RPMI7951 (cell line): ENCODE measurements at regions not wholly inside any gene's neighbourhood (a gene's known extent, or its start where the extent isn't known, plus 50 kb on each side); places are given as distances from the start of the nearest gene placed in this dataset.
"Not testable (repeated sequence)": the region's sequence is repeated elsewhere in the genome, so short reads cannot be mapped to it uniquely, and the experiment has no call there.

Source experiments
- DNase-seq: peaks from one replicate; pipeline ENCODE4 v3.0.0-alpha.2; 2012; ENCODE audit warnings: low read depth

DNA sequence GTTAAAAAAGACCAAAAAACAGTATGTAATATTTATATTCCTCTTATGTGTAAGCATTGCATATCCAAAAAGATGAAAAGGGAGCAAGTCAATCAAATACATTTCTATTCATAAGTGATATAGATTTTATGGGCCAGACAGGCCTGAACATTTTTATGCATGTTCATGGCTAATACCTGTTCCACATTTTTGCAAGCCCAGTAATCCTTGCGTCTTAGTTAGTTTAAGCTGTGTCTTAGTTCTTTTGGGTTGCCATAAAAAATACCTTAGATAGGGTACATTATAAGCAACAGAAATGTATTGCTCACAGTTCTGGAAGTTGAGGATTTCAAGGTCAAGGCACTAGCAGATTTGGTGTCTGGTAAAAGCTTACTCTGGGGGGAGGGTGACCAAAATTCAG is 342.1 kb downstream of the TAF11L14 start:
- no peak for DNase-seq

DNA sequence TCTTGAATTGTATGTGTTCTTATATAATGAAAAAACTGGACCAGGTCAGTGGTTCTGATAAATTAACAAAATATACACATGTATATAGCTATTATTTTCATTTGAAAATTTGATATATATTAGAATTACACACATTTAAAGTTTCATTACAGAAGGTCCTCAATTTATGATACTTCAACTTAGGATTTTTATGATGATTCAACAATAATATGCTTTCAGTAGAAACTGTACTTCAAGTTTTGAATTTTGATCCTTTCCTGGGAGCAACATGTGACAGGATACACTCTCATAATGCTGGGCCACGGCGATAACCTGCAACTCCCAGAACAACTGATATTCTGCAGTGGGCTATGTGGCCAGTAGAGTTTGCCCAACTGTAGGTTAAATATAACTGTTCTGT is 344.7 kb downstream of the TAF11L14 start:
- DNase-seq, result no peak

DNA sequence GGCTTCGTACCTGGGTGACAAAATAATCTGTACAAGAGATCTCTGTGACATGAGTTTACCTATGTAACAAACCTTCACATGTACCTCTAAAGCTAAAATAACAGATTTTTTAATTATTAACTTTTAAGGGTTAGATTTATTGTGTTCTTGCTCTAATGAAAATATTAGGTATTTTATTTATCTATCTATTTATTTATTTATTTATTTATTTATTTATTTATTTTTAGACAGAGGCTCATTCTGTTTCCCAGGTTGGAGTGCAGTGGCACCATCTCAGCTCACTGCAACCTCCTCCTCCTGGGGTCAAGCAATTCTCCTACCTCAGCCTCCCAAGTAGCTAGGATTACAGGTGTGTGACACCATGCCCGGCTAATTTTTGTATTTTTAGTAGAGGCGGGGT is 348.4 kb downstream of the TAF11L14 start:
- not testable (repeated sequence) for DNase-seq

DNA sequence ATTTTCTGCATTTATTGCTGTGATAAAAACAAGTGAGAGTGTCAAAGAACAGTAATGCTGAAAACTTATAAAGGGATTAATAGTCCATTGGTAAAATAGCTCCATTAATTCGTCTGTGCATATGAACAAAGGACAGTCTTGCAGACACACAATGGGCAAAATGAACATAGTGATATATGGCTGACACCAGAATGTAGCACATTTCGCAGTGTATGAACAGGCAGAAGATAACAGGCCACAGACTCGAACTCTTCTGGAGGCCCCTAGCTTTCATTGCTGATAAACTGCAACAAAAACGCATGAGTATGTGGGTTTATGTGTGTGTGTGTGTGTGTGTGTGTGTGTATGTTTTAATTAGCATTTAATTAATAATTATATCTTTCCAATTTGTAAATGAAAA is 354.8 kb downstream of the TAF11L14 start:
- no peak for DNase-seq

DNA sequence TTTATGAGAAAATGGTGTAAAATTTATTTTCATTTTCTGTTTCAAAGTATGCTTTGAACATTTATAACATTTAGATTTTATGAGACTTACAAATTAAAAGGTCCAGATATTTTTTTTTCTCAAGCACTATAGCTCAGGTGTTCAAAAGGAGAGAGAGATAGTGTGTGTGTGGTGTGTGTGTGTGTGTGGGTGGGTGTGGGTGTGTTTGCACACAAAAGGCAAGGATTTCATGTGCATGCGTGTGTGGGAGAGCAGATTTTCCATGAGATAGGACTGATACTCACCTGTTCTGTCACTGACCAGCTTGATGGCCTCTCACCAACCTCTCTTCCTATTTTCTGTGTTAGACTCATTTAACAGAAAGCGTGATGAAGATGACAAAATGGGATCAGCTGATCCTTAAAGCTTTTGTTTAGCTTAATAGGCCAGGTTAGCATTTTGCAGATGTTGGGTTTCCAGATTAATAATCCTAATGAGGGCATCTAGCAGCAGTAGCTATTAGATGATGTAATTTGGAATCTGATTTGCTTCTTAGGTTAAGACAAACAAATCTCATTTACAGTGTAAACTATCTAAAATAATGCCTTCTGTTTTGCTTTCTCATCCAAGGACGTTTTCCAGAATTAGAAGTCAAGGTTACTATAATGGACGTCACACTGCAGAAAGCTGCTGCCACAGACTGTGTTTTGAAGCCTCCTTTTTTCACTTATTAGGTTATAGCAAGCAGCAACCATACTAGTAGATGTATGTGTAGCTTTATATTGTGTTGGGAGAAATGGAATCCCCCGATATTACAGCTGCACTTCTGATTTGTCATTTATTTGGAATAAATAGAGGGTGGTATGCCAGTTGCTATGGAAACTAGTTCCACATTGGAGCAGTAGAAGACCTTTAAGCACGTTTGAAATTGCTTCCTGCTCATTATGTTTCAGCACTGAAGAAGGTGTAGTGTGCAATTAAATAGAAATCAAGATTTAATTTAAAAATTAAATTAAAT is 355.6 kb downstream of the TAF11L14 start:
- DNase-seq, result no peak

DNA sequence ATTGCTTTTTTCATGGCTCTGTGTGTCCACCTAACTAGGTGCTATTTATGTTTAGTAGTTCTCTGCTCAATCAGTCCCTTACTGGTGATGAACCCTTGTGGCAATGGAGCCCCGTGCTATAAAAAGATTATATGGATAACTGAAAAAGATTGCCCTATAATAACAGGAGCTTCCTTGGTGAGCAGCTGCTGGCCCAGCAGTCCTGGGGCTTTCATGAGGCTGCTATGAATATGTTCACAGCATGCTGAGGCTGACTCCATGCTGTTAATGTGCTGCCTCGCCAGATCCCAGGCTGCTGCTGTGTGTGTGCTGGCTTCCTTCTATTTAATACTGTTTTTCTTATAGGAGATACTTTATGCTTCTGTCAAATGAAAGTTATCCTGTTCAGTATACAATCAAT is 357.5 kb downstream of the TAF11L14 start:
- no peak for DNase-seq

DNA sequence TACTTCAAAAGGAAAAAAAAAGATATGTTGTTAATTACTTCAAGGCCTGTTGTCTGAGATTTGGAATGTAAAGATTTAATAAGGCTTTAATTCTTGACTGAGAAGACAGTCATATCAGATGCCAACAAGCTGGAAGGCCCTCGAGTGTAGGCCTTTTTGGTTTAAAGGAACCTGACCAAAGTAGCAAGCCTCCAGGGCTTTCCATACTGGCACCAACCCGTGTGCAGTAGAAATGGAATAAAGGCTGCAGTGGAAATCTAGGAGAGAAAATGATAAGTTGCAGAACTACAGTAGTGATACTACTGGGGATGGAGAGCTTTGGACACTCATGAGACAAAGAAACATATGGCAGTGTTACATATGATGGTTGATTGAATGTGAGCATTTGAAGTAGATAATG is 358.0 kb downstream of the TAF11L14 start:
- no peak for DNase-seq

DNA sequence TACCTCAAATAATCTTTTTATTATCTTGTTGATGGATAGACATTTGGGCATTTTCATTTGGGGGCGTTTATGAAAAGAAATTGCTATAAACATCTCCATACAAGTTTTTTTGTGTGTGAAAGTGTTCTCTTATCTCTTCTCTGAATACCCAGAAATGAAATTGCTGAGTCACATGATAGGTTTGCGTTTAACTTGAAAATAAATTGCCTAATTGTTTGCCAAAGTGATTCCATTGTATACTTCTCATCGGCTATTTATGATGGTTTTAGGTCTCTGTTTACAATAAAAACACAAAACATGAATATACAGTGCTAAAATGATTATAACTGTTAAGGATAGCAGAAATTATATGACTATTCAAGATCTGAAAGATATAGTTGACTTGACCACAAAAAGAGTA is 361.7 kb downstream of the TAF11L14 start:
- DNase-seq, result no peak

DNA sequence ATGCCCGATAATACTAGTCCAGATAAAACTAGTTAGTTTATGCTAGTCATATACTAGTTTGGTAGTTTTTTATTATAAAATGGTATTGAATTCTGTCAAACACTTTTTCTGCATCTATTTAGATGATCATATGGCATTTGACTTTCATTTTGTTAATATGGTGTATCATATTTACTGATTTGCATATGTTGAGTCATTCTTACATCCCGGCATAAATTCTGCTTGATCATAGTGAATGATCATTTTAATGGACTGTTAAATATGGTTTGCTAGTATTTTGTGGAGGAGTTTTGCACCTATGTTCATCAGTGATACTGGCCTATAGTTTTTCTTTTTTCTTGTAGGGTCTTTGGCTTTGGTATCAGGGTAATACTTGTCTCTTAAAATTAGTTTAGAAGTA is 365.6 kb downstream of the TAF11L14 start:
- no peak for DNase-seq

DNA sequence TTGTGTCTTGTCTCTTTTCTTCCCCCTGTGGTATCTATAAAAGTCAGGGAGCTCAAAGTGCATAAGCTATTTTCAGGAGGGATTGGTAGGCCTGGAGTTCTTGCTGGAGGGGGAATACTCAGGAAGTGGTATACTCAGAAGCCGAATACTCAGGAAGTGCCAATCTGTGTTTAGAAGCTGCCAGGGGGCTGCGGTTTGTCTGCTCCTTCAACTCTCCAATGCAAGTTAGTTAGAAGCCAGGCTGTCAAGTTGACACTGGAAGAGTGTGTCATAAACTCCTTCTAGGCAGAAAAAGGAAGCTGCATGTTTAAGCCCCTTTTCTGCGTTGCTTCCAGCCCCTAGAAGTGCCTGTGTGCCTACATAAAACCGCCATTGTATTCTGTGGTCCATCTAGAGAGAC is 366.5 kb downstream of the TAF11L14 start:
- peak; percentile 46 for DNase-seq

DNA sequence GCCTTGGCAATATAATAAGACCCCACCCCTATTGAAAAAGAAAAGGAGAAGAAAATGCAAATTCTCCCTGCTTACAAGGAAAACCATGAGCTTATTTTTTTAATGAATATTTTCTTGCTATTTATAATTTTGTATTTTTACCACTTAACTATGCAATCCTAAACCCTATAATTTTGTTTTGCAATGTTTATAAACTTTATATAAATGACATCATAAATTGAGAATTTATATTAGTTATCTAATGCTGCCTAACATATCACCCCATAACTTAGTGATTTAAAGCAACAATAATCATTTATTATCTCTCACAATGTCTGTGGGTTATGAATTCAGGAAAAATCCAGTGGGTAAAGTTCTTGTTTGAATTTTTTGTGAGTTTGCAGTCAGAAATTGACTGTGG is 369.1 kb downstream of the TAF11L14 start:
- DNase-seq, result no peak

DNA sequence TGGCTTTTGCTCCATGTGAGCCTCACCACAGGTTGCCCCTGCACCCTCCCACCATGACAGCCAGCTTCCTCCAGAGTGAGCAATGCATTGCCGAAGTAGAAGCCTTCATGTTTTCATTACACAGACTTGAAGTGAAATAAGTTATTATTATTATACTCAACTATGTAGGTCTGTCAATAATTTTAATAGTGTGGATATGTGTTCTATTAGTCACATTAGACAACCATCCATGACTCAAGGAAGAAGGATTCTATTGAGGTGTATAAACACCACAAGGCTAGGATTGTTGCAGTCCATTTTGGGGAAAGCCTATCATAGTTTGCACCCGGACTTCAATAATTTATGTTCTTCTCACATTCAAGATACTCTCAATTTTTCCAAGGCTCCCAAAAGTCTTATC is 369.5 kb downstream of the TAF11L14 start:
- DNase-seq, result no peak

DNA sequence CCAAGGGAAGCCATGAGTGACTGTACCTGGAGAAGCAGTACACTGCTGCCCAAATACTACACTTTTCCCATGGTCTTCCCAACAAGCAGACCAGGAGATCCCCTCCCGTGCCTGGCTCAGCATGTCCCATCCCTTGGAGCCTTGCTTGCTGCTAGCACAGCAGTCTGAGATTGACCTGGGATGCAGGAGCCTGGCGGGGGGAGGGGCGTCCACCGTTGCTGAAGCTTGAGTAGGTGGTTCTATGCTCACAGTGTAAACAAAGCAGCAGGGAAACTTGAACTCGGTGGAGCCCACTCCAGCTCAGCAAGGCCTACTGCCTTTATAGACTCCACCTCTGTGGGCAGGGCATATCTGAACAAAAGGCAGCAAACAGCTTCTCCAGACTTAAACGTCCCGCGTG is 372.0 kb downstream of the TAF11L14 start:
- DNase-seq, result not testable (repeated sequence)

DNA sequence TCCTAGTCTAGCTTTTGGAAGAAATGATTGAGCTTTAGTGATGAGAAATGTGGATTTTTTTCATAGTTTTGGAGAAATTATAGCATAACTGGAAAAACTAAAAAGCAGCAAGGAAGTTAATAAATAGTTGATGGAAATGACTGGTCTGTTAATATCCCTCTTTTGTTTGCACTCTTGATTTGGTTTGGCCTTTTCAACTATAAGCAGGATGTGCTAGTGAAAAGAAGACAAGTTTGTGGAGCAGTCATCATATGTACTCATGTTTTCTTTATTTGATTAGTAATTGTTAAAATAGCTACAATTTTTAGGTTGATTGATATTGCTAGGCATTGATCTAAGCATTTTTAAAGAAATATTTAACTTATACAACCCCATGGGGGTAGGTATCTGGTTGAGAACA is 374.7 kb downstream of the TAF11L14 start:
- DNase-seq, result no peak

DNA sequence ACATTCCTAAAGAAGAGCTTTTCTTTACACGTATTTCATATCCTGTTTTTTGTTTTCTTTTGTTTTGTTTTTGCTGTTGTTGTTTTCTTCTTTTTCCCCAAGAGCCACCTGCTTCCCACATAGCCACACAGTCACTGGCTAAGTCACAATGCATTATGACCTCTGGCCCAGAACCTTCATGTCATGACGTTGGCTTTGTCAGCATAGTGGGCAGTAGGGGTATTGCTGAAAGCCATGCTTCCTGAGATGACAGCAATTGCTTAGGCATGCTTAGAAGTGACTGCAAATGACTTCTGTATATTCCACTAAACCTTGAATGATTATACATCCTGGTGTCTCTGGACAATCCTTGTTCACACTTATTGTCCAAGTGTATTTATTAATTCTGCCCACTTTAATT is 375.8 kb downstream of the TAF11L14 start:
- DNase-seq, result no peak

DNA sequence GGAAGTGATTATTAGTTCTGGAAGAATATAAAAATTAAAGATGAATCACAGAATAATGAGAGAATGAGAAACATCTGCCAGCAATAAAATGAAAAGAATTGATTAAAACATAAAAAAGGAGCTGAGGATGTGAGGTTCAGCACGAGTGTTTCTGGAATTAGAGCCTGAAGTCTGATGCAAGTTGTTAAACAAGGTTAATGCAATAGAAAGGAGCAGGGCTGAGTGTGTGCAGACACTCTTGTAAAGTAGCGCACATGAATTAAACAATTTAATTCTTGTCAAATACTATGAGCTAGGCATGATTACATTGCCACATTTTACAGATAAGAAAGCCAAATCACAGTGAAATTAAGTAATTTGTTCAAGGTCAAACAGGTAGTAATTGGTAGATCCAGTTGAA is 384.2 kb downstream of the TAF11L14 start:
- DNase-seq, result no peak

DNA sequence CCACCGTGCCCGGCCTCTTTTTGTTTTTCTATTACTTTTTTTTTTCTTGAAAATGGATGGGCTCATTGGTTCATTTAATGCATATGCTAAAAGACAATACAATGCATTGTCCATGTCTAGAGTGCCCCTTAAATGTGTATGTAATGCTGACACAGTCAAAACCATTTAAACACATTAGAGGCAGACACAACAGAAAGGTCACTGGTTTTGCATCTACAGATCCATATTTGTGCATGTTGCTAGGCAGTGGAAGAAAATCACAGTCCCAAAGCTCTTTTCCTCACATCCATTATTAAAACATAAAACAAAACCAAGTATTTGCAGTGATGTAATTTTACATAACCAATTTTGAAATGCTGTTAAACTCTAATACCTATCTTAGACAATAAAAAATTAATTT is 389.0 kb downstream of the TAF11L14 start:
- no peak for DNase-seq

DNA sequence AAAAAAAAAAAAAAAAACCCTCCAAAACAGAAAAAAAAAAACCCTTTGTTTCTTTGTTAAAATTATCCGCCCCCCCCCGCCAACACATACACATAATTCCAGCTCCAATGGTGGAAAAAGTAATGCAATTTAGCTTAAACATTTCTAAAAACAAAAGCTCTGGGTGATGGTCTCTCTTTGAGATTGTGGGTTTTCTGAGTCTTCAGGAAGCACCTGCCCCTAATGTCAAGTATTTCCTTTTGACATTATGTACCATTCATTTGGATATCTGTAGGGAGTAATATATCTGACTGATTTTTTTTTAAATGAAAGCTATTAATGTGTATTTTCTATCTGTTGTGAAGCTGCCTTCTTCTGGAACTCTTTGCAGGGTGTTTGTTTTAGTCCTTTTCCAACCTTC is 389.7 kb downstream of the TAF11L14 start:
- no peak for DNase-seq

DNA sequence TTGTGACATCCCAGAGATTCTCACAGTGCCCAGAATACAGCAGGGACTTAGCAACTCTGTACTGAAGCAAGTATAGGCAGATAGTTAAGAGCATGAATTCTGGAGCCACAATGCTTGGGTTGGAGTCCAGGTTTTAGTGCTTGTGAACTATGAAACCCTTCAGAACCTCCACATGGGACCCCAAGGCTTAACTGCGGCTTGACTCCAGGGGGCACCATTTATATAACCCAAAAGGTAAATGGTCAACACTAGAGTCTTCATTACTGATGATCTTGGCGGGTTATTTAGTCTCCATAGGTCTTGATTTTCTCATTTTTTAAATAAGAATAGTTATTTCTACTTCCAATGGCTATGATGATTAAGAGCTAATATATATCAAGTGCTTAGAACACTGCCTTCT is 390.3 kb downstream of the TAF11L14 start:
- DNase-seq, result no peak

DNA sequence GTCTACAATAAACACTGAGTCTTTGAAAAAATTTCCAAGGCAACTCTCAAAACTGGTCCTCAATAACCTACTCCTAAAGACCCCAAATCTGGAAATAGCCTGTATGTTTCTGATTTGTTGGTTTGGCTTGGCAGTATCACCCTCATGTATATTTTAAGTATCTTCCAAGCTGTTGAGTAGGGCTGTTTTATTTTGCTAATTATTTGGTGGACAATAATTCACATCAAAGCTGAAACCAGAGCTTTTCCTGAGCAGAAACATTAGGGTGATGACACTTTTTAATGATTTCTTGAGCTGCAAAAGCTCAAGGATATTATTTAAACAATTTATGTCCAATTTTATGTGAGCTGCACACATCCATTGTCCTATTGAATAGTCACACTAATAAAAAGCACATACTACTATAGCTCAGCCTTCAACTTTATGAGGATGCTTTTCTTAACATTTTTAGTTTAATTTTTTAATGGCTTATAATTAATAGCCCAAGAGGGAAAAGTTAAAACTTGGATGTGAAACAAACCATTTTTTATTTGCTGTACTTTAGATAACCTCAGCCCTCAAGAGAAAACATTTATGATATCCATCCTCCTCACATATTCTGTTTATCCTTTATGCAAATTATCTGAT is 393.1 kb downstream of the TAF11L14 start:
- no peak for DNase-seq

DNA sequence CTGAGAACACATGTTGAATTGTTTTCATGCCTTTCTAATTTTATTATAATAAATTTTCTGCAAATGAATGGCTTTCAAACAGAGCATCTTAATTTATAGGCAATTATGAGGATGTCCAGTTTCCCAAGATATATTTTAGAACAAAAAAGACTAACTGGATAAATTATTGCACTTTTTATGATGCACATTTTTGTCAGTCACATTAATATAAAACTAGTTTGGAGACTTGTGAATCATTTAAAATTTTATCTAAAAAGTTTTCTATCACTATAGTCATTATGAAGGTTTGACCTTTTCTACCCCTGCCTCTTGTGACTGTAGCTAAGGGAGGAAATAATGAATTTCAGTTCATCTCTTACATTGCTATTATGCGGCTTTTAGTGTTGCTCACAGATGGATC is 393.8 kb downstream of the TAF11L14 start:
- no peak for DNase-seq

DNA sequence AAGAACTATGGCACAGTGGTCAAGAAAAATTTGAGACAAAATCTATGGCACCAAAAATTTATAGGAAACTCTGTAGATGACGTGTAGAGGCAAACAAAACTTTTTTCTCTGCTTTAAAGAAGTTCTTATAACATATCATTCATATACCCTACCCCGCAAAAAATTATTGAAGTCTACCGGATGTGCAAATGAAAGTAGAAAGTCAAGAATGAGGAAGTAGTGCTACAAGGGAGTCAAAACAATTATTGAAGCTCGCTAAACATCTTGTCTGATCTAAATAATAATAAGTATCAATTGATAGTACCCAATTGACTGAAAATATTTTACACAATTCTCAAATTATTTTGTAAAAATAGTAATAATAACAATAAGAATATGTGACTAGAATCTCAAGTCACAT is 398.5 kb downstream of the TAF11L14 start:
- DNase-seq, result no peak

DNA sequence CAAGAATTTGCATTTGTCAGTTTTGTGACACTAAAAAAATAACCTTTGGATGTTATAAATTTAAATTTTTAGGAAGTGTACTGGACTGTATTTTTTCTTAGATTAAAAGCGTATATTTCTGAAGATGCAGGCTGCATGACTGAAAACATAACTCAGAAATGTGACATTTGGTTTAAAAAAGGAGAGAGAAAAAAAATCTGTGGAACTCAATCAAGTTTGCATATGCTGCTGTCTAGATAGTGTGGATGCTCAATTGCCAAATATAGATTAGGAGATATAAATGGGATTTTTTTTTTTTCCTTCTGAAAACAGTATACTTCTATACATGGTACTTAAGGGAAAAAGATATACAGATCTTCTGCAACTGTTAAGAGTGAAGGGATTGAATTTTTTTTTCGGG is 402.3 kb downstream of the TAF11L14 start:
- no peak for DNase-seq
